T-helper 1 cell (primary cell): ENCODE measurements at regions not wholly inside any gene's neighbourhood (a gene's known extent, or its start where the extent isn't known, plus 50 kb on each side); places are given as distances from the start of the nearest gene placed in this dataset.
"Not testable (repeated sequence)": the region's sequence is repeated elsewhere in the genome, so short reads cannot be mapped to it uniquely, and the experiment has no call there.

ENCODE experiments used
- DNase-seq, 5 donors: peaks; one replicate each; pipeline ENCODE4 v3.0.0-alpha.2; 2012 to 2020

- no peak for DNase-seq
Observed at GRCh38 chr2:35255826-35256225, 1099.8 kb upstream of the CRIM1 start.

GRCh38 chr2:35251156-35251555 is 1104.4 kb upstream of the CRIM1 start:
- DNase-seq: no peak

- DNase-seq: no peak
Observed at GRCh38 chr2:35246702-35247101, 1108.9 kb upstream of the CRIM1 start.

GRCh38 chr2:35228584-35228983 is 1127.0 kb upstream of the CRIM1 start:
- no peak for DNase-seq

GRCh38 chr2:35220461-35220860 is 1135.1 kb upstream of the CRIM1 start:
- DNase-seq: no peak

- DNase-seq: no peak
Observed at GRCh38 chr2:35204881-35205280, 1150.7 kb upstream of the CRIM1 start.

- no peak for DNase-seq
Observed at GRCh38 chr2:35204323-35204722, 1151.3 kb upstream of the CRIM1 start.

GRCh38 chr2:35199298-35199697 is 1156.3 kb upstream of the CRIM1 start:
- DNase-seq: no peak

- DNase-seq: no peak
Observed at GRCh38 chr2:35185861-35186412, 1169.6 kb upstream of the CRIM1 start.

GRCh38 chr2:35184471-35184870 is 1171.1 kb upstream of the CRIM1 start:
- no peak for DNase-seq

GRCh38 chr2:35176726-35177125 is 1178.9 kb upstream of the CRIM1 start:
- not testable (repeated sequence) for DNase-seq

GRCh38 chr2:35174845-35175244 is 1180.7 kb upstream of the CRIM1 start:
- DNase-seq: no peak

GRCh38 chr2:35172687-35173086 is 1182.9 kb upstream of the CRIM1 start:
- DNase-seq: no peak

GRCh38 chr2:35168351-35168750 is 1187.2 kb upstream of the CRIM1 start:
- no peak for DNase-seq

GRCh38 chr2:35163948-35164347 is 1191.6 kb upstream of the CRIM1 start:
- no peak for DNase-seq

- no peak for DNase-seq
Observed at GRCh38 chr2:35160871-35161270, 1194.7 kb upstream of the CRIM1 start.

GRCh38 chr2:35125871-35126270 is 1229.7 kb upstream of the CRIM1 start:
- no peak for DNase-seq

GRCh38 chr2:35125278-35125677 is 1230.3 kb upstream of the CRIM1 start:
- DNase-seq: no peak

GRCh38 chr2:35116151-35116550 is 1239.4 kb upstream of the CRIM1 start:
- DNase-seq: no peak

GRCh38 chr2:35114765-35115164 is 1240.8 kb upstream of the CRIM1 start:
- no peak for DNase-seq

GRCh38 chr2:35112367-35112766 is 1243.2 kb upstream of the CRIM1 start:
- not testable (repeated sequence) for DNase-seq

GRCh38 chr2:35104309-35104708 is 1251.3 kb upstream of the CRIM1 start:
- DNase-seq: no peak

GRCh38 chr2:35099342-35099741 is 1256.2 kb upstream of the CRIM1 start:
- no peak for DNase-seq

GRCh38 chr2:35082072-35082471 is 1273.5 kb upstream of the CRIM1 start:
- DNase-seq: no peak

GRCh38 chr2:35081622-35082015 is 1274.0 kb upstream of the CRIM1 start:
- no peak for DNase-seq
